Heart left ventricle (tissue), 16 donors: ENCODE measurements at regions not wholly inside any gene's neighbourhood (a gene's known extent, or its start where the extent isn't known, plus 50 kb on each side); places are given as distances from the start of the nearest gene placed in this dataset.

Experiments
- ATAC-seq, 4 donors: fragments of 200-7000 bp; cut with Tn5 transposase; one replicate each; pipeline ENCODE4 v1.9.1; 2020 to 2022; ENCODE audit warnings: moderate library complexity in 4 of 4, mild to moderate bottlenecking in 3 of 4, moderate number of reproducible peaks in 1 of 4
- DNase-seq, 5 donors: peaks; one replicate each; pipeline ENCODE4 v3.0.0-alpha.2; 2020
- H3K27ac ChIP-seq, 12 donors: fragments of 200-600 bp; sonication (generic) in 4 of 12; one replicate each; pipeline versions ENCODE4 v1.5.0 to v1.8.0; 2016 to 2022; ENCODE audit warnings: mild to moderate bottlenecking in 2 of 12
- H3K27me3 ChIP-seq, 9 donors: fragments of 200-600 bp; sonication (generic) in 2 of 9; one replicate each; pipeline versions ENCODE4 v1.5.1 to v1.8.0; 2016 to 2022; ENCODE audit warnings: mild to moderate bottlenecking in 3 of 9
- H3K36me3 ChIP-seq, 9 donors: fragments of 200-600 bp; sonication (generic) in 2 of 9; one replicate each; pipeline versions ENCODE4 v1.5.0 to v1.8.0; 2018 to 2022; ENCODE audit warnings: mild to moderate bottlenecking in 2 of 9
- H3K4me1 ChIP-seq, 12 donors: fragments of 200-600 bp; sonication (generic) in 4 of 12; one replicate each; pipeline versions ENCODE4 v1.5.0 to v1.8.0; 2016 to 2022; ENCODE audit warnings: mild to moderate bottlenecking in 3 of 12
- H3K4me3 ChIP-seq, 12 donors: fragments of 200-600 bp; sonication (generic) in 4 of 12; one replicate each; pipeline versions ENCODE4 v1.5.0 to v1.8.0; 2017 to 2022; ENCODE audit warnings: mild to moderate bottlenecking in 9 of 12, moderate library complexity in 4 of 12
- H3K9me3 ChIP-seq, 12 donors: fragments of 200-600 bp; sonication (generic) in 4 of 12; one replicate each; pipeline versions ENCODE4 v1.5.0 to v1.8.0; 2016 to 2022; ENCODE audit warnings: mild to moderate bottlenecking in 1 of 12
- CTCF ChIP-seq, 12 donors: fragments of 200-600 bp; sonication (generic) in 4 of 12; IDR thresholded peaks; one replicate each; pipeline versions ENCODE4 v1.5.0 to v1.8.0; 2018 to 2022; ENCODE audit warnings: antibody characterized with exemption in 12 of 12, mild to moderate bottlenecking in 5 of 12
- POLR2A ChIP-seq, 2 donors: fragments of 450-650 bp; IDR thresholded peaks; one replicate each; pipeline ENCODE4 v1.6.1; 2017; ENCODE audit warnings: antibody characterized with exemption in 2 of 2, mild to moderate bottlenecking in 2 of 2, moderate library complexity in 2 of 2
- WGBS, 4 donors: extraction: QIAGEN DNeasy Blood & Tissue Kit in 2 of 4; methylation state at CpG; one replicate each; pipeline versions ENCODE4 v1.1.5 to v1.1.7; 2013 to 2018; 5-methylcytosine and 5-hydroxymethylcytosine counted together
- intact Hi-C, 10 donors: fragments of 100-400 bp; cut with DNase I; formaldehyde crosslinking; loops; one replicate each; pipeline versions ENCODE4 v1.11.1 to v1.14.2; 2022
- donor health status: ischemic (EF 13 %, LVEDD 7.1; RV severe dilation, severe dysfunction).
- donor health status: healthy with polysubstance abuse.
- donor health status: DM: no; HTN: yes; CAD: no.
- donor health status: DM: no; HTN: no; CAD: no.
- donor health status: ischemic (EF 25% LVEDD 6.9; RV normal size, moderate dysfunction).
- donor health status: ischemic (EF 25% LVEDD 5.7; RV mildly dilated, moderate dysfunction).
- donor health status: healthy.
- donor health status: DM: yes; HTN: yes; CAD: no.
- donor health status: ischemic (EF 35%, LVEDD 5.7; RV mildly dilated, moderate dysfunction).
- donor health status: nonischemic (EF 11% LVEDD 7.7; RV severe dilation, severe dysfunction).
- donor health status: DM: yes; HTN: yes; CAD: no.
- donor health status: PGD.
- donor health status: ischemic (EF 29% LVEDD 5.4; RV normal size, mild dysfunction).
- donor health status: nonischemic (EF 23%, LVEDD 6.1; RV moderate dilation, normal function).

GRCh38 chr20:57939499-57939898 is 229.7 kb upstream of the PMEPA1 start:
- TF ChIP-seq POLR2A (IDR thresholded peaks at IDR 0.05): no peak
- TF ChIP-seq CTCF (IDR thresholded peaks at IDR 0.05): no peak
- WGBS, 4 donors: 92 to 99% (median 96%) methylated on average over 3 of the region's 3 CpGs
- H3K4me1 ChIP-seq: peaks cover 0 to 24% (median 4%) of the 10 kb centered on the region in 12 donors
- ATAC-seq (no peak), DNase-seq (no peak)
- peaks cover 0 to 5% (median 0%) of the 10 kb centered on the region in 12 donors for H3K9me3 ChIP-seq
- intact Hi-C loops: no loop called here
- H3K27ac ChIP-seq: no peak overlapping the region
- H3K27me3 ChIP-seq: peaks cover 0 to 7% (median 0%) of the 10 kb centered on the region in 9 donors
- H3K36me3 ChIP-seq: no peaks in the 10 kb centered on the region
- H3K4me3 ChIP-seq: no peak overlapping the region

- peak overlapping the region in 5 of 12 donors; percentile 1 to 57 (median 33) for H3K27ac ChIP-seq
- peaks cover 0 to 24% (median 4%) of the 10 kb centered on the region in 12 donors for H3K4me1 ChIP-seq
- TF ChIP-seq POLR2A (IDR thresholded peaks at IDR 0.05) (no peak), CTCF (IDR thresholded peaks at IDR 0.05) (no peak)
- WGBS, 4 donors: 60 to 70% (median 62%) methylated on average over 19 of the region's 19 CpGs
- intact Hi-C loops: no loop called here
- H3K4me3 ChIP-seq: no peak overlapping the region
- peak in 3 of 5 donors; percentile 32 to 41 (median 35) for DNase-seq
- H3K36me3 ChIP-seq: no peaks in the 10 kb centered on the region
- peaks cover 0 to 7% (median 0%) of the 10 kb centered on the region in 9 donors for H3K27me3 ChIP-seq
- peaks cover 0 to 5% (median 0%) of the 10 kb centered on the region in 12 donors for H3K9me3 ChIP-seq
- ATAC-seq: peak in 3 of 4 donors; percentile 60 to 75 (median 70)
These were observed 228.6 kb upstream of the PMEPA1 start for GRCh38 chr20:57938158-57939108.

GRCh38 chr20:57936636-57937385 is 227.0 kb upstream of the PMEPA1 start:
- H3K27ac ChIP-seq: no peak overlapping the region
- intact Hi-C loops: no loop called here
- H3K9me3 ChIP-seq: peaks cover 0 to 5% (median 0%) of the 10 kb centered on the region in 12 donors
- H3K4me3 ChIP-seq: no peak overlapping the region
- no peaks in the 10 kb centered on the region for H3K27me3 ChIP-seq
- TF ChIP-seq CTCF (IDR thresholded peaks at IDR 0.05) (no peak), POLR2A (IDR thresholded peaks at IDR 0.05) (no peak)
- ATAC-seq (no peak), DNase-seq (no peak)
- peaks cover 0 to 24% (median 4%) of the 10 kb centered on the region in 12 donors for H3K4me1 ChIP-seq
- H3K36me3 ChIP-seq: no peaks in the 10 kb centered on the region
- 77 to 85% (median 80%) methylated on average over 6 of the region's 6 CpGs for WGBS, 4 donors

GRCh38 chr20:57934913-57935312 is 225.1 kb upstream of the PMEPA1 start:
- H3K4me3 ChIP-seq: no peak overlapping the region
- H3K36me3 ChIP-seq: no peaks in the 10 kb centered on the region
- TF ChIP-seq CTCF (IDR thresholded peaks at IDR 0.05) (no peak), POLR2A (IDR thresholded peaks at IDR 0.05) (no peak)
- peaks cover 0 to 24% (median 4%) of the 10 kb centered on the region in 12 donors for H3K4me1 ChIP-seq
- WGBS, 4 donors: 85 to 95% (median 92%) methylated on average over 10 of the region's 10 CpGs
- peaks cover 0 to 5% (median 0%) of the 10 kb centered on the region in 12 donors for H3K9me3 ChIP-seq
- H3K27ac ChIP-seq: no peak overlapping the region
- intact Hi-C loops: no loop called here
- H3K27me3 ChIP-seq: no peaks in the 10 kb centered on the region
- no peak for DNase-seq
- no peak for ATAC-seq
